GM12878 (cell line): ENCODE measurements at regions not wholly inside any gene's neighbourhood (a gene's known extent, or its start where the extent isn't known, plus 50 kb on each side); places are given as distances from the start of the nearest gene placed in this dataset.

Experiments used
- ATAC-seq: fragments of 200-7000 bp; cut with Tn5 transposase; 3 replicates; pipeline ENCODE4 v1.9.1; 2020; ENCODE audit warnings: mild to moderate bottlenecking, moderate library complexity
- BruUV-seq: library from RNA; stranded (reverse); fragments of 400-500 nt; replicated peaks from 2 replicates; lab custom pipeline; 2021; lab: Mats Ljungman, UMichigan
- CTCF ChIA-PET: fragments of 300-600 bp; sonication (Branson Sonifier 250); formaldehyde crosslinking; extraction: SDS; loops from one replicate; lab custom pipeline; 2021; ENCODE audit warnings: inconsistent platforms; lab: Yijun Ruan, JAX
- POLR2A ChIA-PET: fragments of 350-600 bp; formaldehyde crosslinking; extraction: SDS; loops from one replicate; lab custom pipeline; 2021; ENCODE audit warnings: inconsistent platforms; lab: Charles Lee
- RAD21 ChIA-PET: fragments of 300-600 bp; sonication (Branson Sonifier 250); formaldehyde crosslinking; loops from one replicate; lab custom pipeline; 2023; ENCODE audit warnings: antibody characterized with exemption; ENCODE audit not compliant: unreplicated experiment; lab: Charles Lee
- SMC1A ChIA-PET: fragments of 300-600 bp; sonication (Branson Sonifier 250); formaldehyde crosslinking; loops from one replicate; lab custom pipeline; 2023; ENCODE audit not compliant: unreplicated experiment, uncharacterized antibody; lab: Charles Lee
- DNase-seq: peaks from one replicate; pipeline ENCODE4 v3.0.0-alpha.2; 2011; ENCODE audit warnings: low read depth, low spot score
- FAIRE-seq: peaks from 3 replicates; lab custom pipeline; 2011; peaks lifted over from hg19 to GRCh38; lab: Jason Lieb, UNC
- H2AFZ ChIP-seq: 2 replicates; pipeline ENCODE4 v1.6.0; 2011; ENCODE audit warnings: low read depth, low read length, control low read depth; ENCODE audit not compliant: control insufficient read depth
- H3K27ac ChIP-seq: 2 replicates; pipeline ENCODE4 v1.5.1; 2011; ENCODE audit warnings: control low read depth; ENCODE audit not compliant: control insufficient read depth, insufficient read depth
- H3K27me3 ChIP-seq, 2 experiments: replicated peaks in 1 of 2; 2 replicates each; pipeline versions ENCODE4 v1.6.0 to v1.6.1; 2011; ENCODE audit warnings: low read length in 1 of 2; ENCODE audit not compliant: control insufficient read depth in 2 of 2, insufficient read depth in 2 of 2
- H3K36me3 ChIP-seq, 2 experiments: 2 replicates each; pipeline ENCODE4 v1.5.1; 2011; ENCODE audit warnings: low read length in 1 of 2; ENCODE audit not compliant: control insufficient read depth in 2 of 2, insufficient read depth in 2 of 2
- H3K4me1 ChIP-seq: 2 replicates; pipeline ENCODE4 v1.6.1; 2011; ENCODE audit warnings: mild to moderate bottlenecking, low read length, moderate library complexity, mixed read lengths; ENCODE audit not compliant: control insufficient read depth, insufficient read depth
- H3K4me2 ChIP-seq: 2 replicates; pipeline ENCODE4 v1.6.0; 2011; ENCODE audit warnings: control low read depth; ENCODE audit not compliant: control insufficient read depth, insufficient read depth
- H3K4me3 ChIP-seq: fragments of 200-600 bp; sonication (generic); 2 replicates; pipeline ENCODE4 v1.5.1; 2016
- H3K79me2 ChIP-seq: 2 replicates; pipeline ENCODE4 v1.6.0; 2011; ENCODE audit warnings: low read length; ENCODE audit not compliant: control insufficient read depth, insufficient read depth
- H3K9ac ChIP-seq: 2 replicates; pipeline ENCODE4 v1.8.0; 2011; ENCODE audit warnings: low read length, control low read depth, mixed read lengths; ENCODE audit not compliant: control insufficient read depth, insufficient read depth
- H3K9me3 ChIP-seq: replicated peaks from 3 replicates; pipeline ENCODE4 v1.5.1; 2011; ENCODE audit warnings: mild to moderate bottlenecking, low read length; ENCODE audit not compliant: control insufficient read depth, insufficient read depth
- H4K20me1 ChIP-seq: 2 replicates; pipeline ENCODE4 v1.6.0; 2011; ENCODE audit not compliant: control insufficient read depth, insufficient read depth
- ASH2L ChIP-seq: fragments of 300-600, 200-600 bp; sonication (generic); IDR thresholded peaks from 2 replicates; pipeline ENCODE4 v1.6.1; 2017; ENCODE audit warnings: low read depth, mild to moderate bottlenecking, borderline replicate concordance
- CBFB ChIP-seq: IDR thresholded peaks from 2 replicates; pipeline ENCODE4 v1.6.1; 2016; ENCODE audit warnings: antibody characterized with exemption, low read depth
- CBX5 ChIP-seq: sonication (generic); IDR thresholded peaks from 2 replicates; pipeline ENCODE4 v1.6.1; 2016; ENCODE audit warnings: low read depth, moderate library complexity, mild to moderate bottlenecking, inconsistent platforms
- IKZF2 ChIP-seq, 2 experiments: fragments of 450-650 bp; IDR thresholded peaks; 2 replicates each; pipeline ENCODE4 v1.6.1; 2017; ENCODE audit warnings: mild to moderate bottlenecking in 2 of 2, moderate library complexity in 2 of 2
- KAT2A ChIP-seq: conservative IDR thresholded peaks from 2 replicates; pipeline ENCODE4 v1.6.1; 2011; ENCODE audit warnings: low read depth, low read length; ENCODE audit not compliant: control insufficient read depth
- MYB ChIP-seq: fragments of 150-350 bp; IDR thresholded peaks from 2 replicates; pipeline ENCODE4 v1.6.1; 2014; ENCODE audit warnings: mild to moderate bottlenecking, low read depth, low read length, borderline replicate concordance
- NR2F1 ChIP-seq: fragments of 450-650 bp; conservative IDR thresholded peaks from 2 replicates; pipeline ENCODE4 v1.6.1; 2017; ENCODE audit warnings: mild to moderate bottlenecking
- PAX5 ChIP-seq: IDR thresholded peaks from 2 replicates; pipeline ENCODE4 v1.6.1; 2011; ENCODE audit warnings: low read depth, low read length, borderline replicate concordance
- RELA ChIP-seq: fragments of 450-650 bp; IDR thresholded peaks from 2 replicates; pipeline ENCODE4 v1.8.0; 2014; ENCODE audit warnings: borderline replicate concordance; ENCODE audit not compliant: partially characterized antibody
- SMARCA5 ChIP-seq: fragments of 450-650 bp; IDR thresholded peaks from 2 replicates; pipeline ENCODE4 v1.6.1; 2017; ENCODE audit warnings: mild to moderate bottlenecking
- SMC3 ChIP-seq: IDR thresholded peaks from 2 replicates; pipeline ENCODE4 v1.6.1; 2011; ENCODE audit warnings: low read length, improper control_type of control experiment, borderline replicate concordance
- SRF ChIP-seq, 2 experiments: IDR thresholded peaks; 2 replicates each; pipeline ENCODE4 v1.6.1; 2011; ENCODE audit warnings: low read depth in 2 of 2, low read length in 2 of 2, mild to moderate bottlenecking in 1 of 2, moderate library complexity in 1 of 2
- TARDBP ChIP-seq: IDR thresholded peaks from 2 replicates; pipeline ENCODE4 v1.6.1; 2016; ENCODE audit warnings: borderline replicate concordance
- ZBED1 ChIP-seq: IDR thresholded peaks from 2 replicates; pipeline ENCODE4 v1.6.1; 2016; ENCODE audit warnings: borderline replicate concordance
- WGBS: methylation state at CpG from one replicate; pipeline ENCODE4 v1.1.6; 2016; ENCODE audit warnings: low lambda C conversion rate; ENCODE audit not compliant: insufficient replicate concordance, insufficient coverage; ENCODE audit errors: missing lambda C conversion rate; 5-methylcytosine and 5-hydroxymethylcytosine counted together
- in situ Hi-C: fragments of 300-500 bp; cut with MboI; formaldehyde crosslinking; loops from 9 replicates; pipeline ENCODE4 v1.14.3; 2018; ENCODE audit warnings: mixed read lengths
- intact Hi-C: fragments of 100-400 bp; cut with micrococcal nuclease; formaldehyde crosslinking; loops from one replicate; pipeline ENCODE4 v1.14.2; 2022; ENCODE audit not compliant: unreplicated experiment
- TF ChIP-seq, protein P1 (sequence below): fragments of 450-650 bp; IDR thresholded peaks from 2 replicates; pipeline ENCODE4 v1.6.1; 2017; ENCODE audit warnings: mild to moderate bottlenecking, moderate library complexity

GRCh38 chr3:191680989-191681597, 220.1 kb downstream of the PYDC2 start:
- 0% methylated on average over 3 of the region's 3 CpGs for WGBS
- POLR2A ChIA-PET: no interaction called here
- Histone ChIP-seq H3K9me3 (no peaks in the 10 kb centered on the region), H2AFZ (no peak overlapping the region), H3K4me1 (no peaks in the 10 kb centered on the region), H3K4me2 (no peak overlapping the region), H3K79me2 (no peaks in the 10 kb centered on the region), H3K9ac (no peak overlapping the region), H3K4me3 (no peak overlapping the region), H3K36me3 (no peaks in the 10 kb centered on the region), H4K20me1 (no peaks in the 10 kb centered on the region), H3K27me3 (no peaks in the 10 kb centered on the region; a peak in 1 of 4 replicates), H3K27ac (no peak overlapping the region)
- SMC1A ChIA-PET: no interaction called here
- intact Hi-C loops: no loop called here
- FAIRE-seq (no peak), DNase-seq (no peak), ATAC-seq (no peak)
- in situ Hi-C loops: no loop called here
- BruUV-seq: no TSS peak
- CTCF ChIA-PET: no interaction called here
- TF ChIP-seq NR2F1: no peak
- TF ChIP-seq IKZF2 (IDR thresholded peaks at IDR 0.05): no peak
- TF ChIP-seq MYB: no peak
- no peak for TF ChIP-seq RELA
- TF ChIP-seq SMC3: no peak
- TF ChIP-seq KAT2A: no peak
- no peak for TF ChIP-seq ASH2L
- no peak for TF ChIP-seq SMARCA5
- no peak for TF ChIP-seq ZBED1
- TF ChIP-seq CBX5: no peak
- no peak for TF ChIP-seq SRF (IDR thresholded peaks at IDR 0.05; ENCODE audit: low read depth in 2 of 2, low read length in 2 of 2)
- no peak for TF ChIP-seq TARDBP
- TF ChIP-seq, protein P1, sequence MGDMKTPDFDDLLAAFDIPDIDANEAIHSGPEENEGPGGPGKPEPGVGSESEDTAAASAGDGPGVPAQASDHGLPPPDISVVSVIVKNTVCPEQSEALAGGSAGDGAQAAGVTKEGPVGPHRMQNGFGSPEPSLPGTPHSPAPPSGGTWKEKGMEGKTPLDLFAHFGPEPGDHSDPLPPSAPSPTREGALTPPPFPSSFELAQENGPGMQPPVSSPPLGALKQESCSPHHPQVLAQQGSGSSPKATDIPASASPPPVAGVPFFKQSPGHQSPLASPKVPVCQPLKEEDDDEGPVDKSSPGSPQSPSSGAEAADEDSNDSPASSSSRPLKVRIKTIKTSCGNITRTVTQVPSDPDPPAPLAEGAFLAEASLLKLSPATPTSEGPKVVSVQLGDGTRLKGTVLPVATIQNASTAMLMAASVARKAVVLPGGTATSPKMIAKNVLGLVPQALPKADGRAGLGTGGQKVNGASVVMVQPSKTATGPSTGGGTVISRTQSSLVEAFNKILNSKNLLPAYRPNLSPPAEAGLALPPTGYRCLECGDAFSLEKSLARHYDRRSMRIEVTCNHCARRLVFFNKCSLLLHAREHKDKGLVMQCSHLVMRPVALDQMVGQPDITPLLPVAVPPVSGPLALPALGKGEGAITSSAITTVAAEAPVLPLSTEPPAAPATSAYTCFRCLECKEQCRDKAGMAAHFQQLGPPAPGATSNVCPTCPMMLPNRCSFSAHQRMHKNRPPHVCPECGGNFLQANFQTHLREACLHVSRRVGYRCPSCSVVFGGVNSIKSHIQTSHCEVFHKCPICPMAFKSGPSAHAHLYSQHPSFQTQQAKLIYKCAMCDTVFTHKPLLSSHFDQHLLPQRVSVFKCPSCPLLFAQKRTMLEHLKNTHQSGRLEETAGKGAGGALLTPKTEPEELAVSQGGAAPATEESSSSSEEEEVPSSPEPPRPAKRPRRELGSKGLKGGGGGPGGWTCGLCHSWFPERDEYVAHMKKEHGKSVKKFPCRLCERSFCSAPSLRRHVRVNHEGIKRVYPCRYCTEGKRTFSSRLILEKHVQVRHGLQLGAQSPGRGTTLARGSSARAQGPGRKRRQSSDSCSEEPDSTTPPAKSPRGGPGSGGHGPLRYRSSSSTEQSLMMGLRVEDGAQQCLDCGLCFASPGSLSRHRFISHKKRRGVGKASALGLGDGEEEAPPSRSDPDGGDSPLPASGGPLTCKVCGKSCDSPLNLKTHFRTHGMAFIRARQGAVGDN: no peak
- TF ChIP-seq CBFB: no peak
- TF ChIP-seq PAX5: no peak
- RAD21 ChIA-PET: no interaction called here
